GM12873 (cell line): ENCODE measurements at regions not wholly inside any gene's neighbourhood (a gene's known extent, or its start where the extent isn't known, plus 50 kb on each side); places are given as distances from the start of the nearest gene placed in this dataset.

Source experiments
- CTCF ChIP-seq: IDR thresholded peaks from 2 replicates; pipeline ENCODE4 v1.5.1; 2012; ENCODE audit warnings: low read depth, mild to moderate bottlenecking, moderate library complexity, low read length, control low read depth; ENCODE audit not compliant: insufficient read depth; ENCODE audit errors: missing control alignments

DNA sequence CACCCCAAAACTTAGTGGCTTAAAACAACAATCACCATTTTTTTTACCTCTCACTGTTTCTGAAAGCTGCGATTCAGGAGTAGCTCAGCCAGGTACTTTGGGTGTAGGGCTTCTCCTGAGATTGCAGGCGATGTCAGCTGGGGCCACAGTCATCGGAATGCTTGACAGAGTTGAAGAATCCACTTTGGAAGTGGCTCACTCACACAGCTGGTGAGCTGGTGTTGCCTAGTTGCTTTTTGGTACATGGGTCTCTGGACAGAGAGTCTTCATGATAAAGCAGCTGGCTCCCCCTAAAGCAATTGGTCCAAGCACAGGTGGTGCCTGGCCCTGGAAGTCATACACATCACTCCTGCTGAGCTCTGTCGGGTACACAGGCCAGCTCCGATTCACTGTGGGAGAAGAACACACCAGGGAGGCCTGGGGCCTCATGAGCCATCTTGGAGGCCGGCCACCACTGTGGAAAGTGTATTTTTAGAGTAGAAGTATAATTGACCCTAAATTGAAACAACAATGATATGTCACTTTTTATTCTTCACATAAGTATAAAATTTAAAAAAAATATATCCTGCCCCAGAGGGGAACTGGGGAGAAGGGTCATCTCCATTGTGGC lies 75.2 kb upstream of the GALNT2 start:
- no peak for TF ChIP-seq CTCF

GRCh38 chr1:229993060-229993459 lies 74.0 kb upstream of the GALNT2 start:
- TF ChIP-seq CTCF = no peak

DNA sequence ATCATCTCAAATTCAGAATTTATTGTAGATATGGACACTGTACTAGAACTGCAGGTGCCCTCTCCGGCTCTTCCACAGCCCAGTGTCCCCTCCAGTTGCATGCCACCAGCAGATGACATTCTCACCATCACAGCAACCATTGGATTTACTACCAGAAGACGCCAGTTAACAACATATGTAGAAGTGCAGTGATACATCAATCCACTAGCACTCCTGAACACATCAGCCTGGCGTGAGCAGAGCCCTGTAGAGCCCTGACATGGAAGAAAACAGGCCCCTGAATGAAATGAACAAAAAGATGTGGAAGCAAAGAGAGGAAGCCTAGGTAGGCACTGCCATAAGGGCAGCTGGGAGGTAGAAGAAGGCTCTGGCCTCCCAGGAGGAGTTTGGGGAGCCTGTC lies 73.1 kb upstream of the GALNT2 start:
- TF ChIP-seq CTCF = no peak

DNA sequence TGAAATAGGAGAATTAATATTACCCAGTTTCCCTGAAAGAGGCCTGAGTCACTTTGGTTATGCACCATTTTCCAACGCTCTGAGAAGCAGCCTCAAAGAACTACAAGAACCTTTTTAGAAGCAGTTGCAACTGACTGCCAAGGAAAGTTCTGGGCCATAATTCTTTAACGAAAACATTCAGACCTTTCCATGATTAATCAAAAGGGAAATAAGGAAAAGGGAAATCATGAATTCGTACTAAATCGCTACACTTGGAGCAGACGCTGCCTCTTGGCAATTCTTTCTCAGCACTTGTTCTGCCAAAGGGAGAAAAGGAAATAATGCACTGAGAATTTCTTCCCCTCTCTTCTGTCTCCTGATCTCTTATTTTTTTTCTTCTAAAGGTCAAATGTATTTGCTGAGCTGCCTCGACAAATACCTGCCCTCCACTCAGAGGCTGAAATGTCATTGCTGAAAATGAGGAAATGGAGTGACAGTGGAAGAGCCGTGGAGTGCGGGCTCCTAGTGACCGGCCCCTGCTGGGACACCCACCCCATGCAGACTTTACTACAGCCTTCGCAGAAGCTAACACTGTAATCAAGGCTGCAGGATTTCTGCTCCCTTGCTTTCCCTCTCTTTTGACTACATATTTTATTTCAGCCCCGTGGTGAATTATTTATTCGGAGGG lies 67.9 kb upstream of the GALNT2 start:
- TF ChIP-seq CTCF = no peak

DNA sequence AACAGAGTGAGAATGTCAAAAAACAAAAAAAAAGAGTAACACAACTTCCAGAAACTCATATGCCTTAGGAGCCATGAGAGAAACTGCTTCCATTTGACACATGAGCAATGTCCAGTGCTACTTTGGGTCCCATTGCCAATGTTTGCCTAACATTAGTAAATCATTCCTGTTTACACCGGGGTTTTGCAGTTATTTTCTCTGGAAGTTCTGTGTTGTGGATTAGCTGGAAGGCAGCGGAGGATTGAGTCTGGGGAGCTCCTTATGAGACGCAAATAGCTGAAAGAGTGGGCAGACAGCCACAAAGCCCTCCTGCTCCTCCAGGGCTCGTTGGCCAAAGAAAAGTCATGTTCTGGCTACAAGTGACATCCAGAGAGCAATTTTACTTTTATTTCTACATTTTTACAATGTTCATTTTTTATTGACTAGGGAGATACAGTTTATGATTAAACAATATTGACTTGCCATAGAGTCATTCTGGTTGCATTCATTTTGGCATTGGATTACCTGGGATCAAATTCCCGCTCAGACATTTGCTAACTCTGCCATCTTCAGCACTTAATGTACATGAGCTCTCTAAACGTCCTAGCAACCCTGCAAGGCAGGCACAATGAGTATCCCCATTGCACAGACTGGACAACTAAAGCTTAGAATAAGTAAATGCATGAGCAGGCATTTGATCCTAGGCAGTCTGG lies 66.4 kb upstream of the GALNT2 start:
- no peak for TF ChIP-seq CTCF

DNA sequence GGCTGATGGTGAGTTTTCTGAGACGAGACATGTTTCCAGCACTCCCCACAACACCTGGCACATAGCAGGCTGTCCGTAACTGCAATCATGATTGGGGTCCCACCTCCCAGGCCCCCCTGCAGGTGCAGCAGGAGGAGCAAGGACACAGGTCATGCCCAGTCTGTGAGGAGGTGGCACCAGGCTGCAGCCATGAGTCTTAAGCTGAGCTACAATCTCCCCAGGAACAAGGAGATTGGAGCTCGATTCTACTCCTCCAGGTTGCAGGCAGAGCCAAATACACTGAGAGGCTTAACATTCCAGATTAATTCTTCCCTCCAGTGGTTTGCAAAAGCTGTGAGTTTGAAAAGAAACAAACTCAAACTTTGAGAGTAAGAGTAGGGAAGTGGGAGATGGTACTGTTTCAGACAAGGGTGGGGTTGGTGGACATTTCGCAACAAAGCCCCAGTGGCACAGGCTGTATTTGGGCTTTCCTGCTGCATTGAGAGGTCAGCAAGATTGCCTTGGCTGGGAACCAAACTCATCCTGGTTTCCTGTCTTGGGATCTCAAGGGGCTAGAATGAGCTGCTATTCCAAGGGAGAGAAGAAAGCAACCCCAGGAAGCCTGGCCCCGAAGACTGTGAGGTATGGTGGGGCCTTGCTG lies 64.8 kb upstream of the GALNT2 start:
- no peak for TF ChIP-seq CTCF

- TF ChIP-seq CTCF = no peak
These were observed 63.6 kb upstream of the GALNT2 start for GRCh38 chr1:230003409-230003808.
